IMR-90 (cell line): ENCODE measurements at regions not wholly inside any gene's neighbourhood (a gene's known extent, or its start where the extent isn't known, plus 50 kb on each side); places are given as distances from the start of the nearest gene placed in this dataset.

Source experiments
- ATAC-seq: fragments of 200-7000 bp; cut with Tn5 transposase; 2 replicates; pipeline ENCODE4 v1.9.1; 2020; ENCODE audit warnings: low read depth, mild to moderate bottlenecking, moderate library complexity
- BruUV-seq: library from RNA; stranded (reverse); fragments of 400-500 nt; replicated peaks from 2 replicates; lab custom pipeline; 2021; lab: Mats Ljungman, UMichigan
- CTCF ChIA-PET: fragments of 300-600 bp; formaldehyde crosslinking; extraction: SDS; loops from one replicate; lab custom pipeline; 2021; ENCODE audit warnings: antibody characterized with exemption; lab: Yijun Ruan, JAX
- POLR2A ChIA-PET: fragments of 300-600 bp; sonication (Branson Sonifier 250); formaldehyde crosslinking; loops from one replicate; lab custom pipeline; 2022; ENCODE audit warnings: antibody characterized with exemption; ENCODE audit not compliant: unreplicated experiment; lab: Charles Lee
- DNase-seq: peaks from one replicate; pipeline ENCODE4 v3.0.0; 2013
- H2AFZ ChIP-seq: replicated peaks from 2 replicates; pipeline ENCODE3; 2013; ENCODE audit warnings: low read length, mild to moderate bottlenecking; ENCODE audit not compliant: poor library complexity
- H2AK5ac ChIP-seq: 2 replicates; pipeline ENCODE4 v1.6.1; 2013; ENCODE audit warnings: low read depth, low read length, inconsistent platforms
- H2AK9ac ChIP-seq: replicated peaks from 2 replicates; pipeline ENCODE3; 2013; ENCODE audit warnings: mild to moderate bottlenecking, low read depth, low read length, moderate library complexity; ENCODE audit not compliant: poor library complexity
- H2BK120ac ChIP-seq: 2 replicates; pipeline ENCODE4 v1.6.1; 2013; ENCODE audit warnings: low read depth, low read length, inconsistent platforms
- H2BK15ac ChIP-seq: 3 replicates; pipeline ENCODE4 v1.6.1; 2013; ENCODE audit warnings: low read depth, low read length, inconsistent platforms
- H2BK20ac ChIP-seq: 2 replicates; pipeline ENCODE4 v1.6.1; 2013; ENCODE audit warnings: low read depth, mild to moderate bottlenecking, inconsistent platforms, low read length, moderate library complexity
- H2BK5ac ChIP-seq: 2 replicates; pipeline ENCODE4 v1.6.1; 2013; ENCODE audit warnings: mild to moderate bottlenecking, low read depth, low read length, inconsistent platforms; ENCODE audit not compliant: poor library complexity, severe bottlenecking
- H3K14ac ChIP-seq: replicated peaks from 2 replicates; pipeline ENCODE4 v1.6.1; 2013; ENCODE audit warnings: low read depth, low read length, inconsistent platforms
- H3K18ac ChIP-seq: 2 replicates; pipeline ENCODE4 v1.6.1; 2013; ENCODE audit warnings: low read depth, low read length, control low read depth
- H3K23ac ChIP-seq: 2 replicates; pipeline ENCODE4 v1.6.1; 2013; ENCODE audit warnings: low read depth, low read length, inconsistent platforms
- H3K27ac ChIP-seq: 2 replicates; pipeline ENCODE4 v1.5.1; 2013; ENCODE audit warnings: mild to moderate bottlenecking, control low read depth, low read length; ENCODE audit not compliant: insufficient read depth
- H3K27me3 ChIP-seq: 2 replicates; pipeline ENCODE4 v1.6.1; 2013; ENCODE audit warnings: low read length; ENCODE audit not compliant: control insufficient read depth, insufficient read depth
- H3K36me3 ChIP-seq: 2 replicates; pipeline ENCODE4 v1.6.1; 2013; ENCODE audit warnings: low read length, mixed read lengths; ENCODE audit not compliant: control insufficient read depth, insufficient read depth
- H3K4ac ChIP-seq: 2 replicates; pipeline ENCODE4 v1.6.1; 2013; ENCODE audit warnings: low read depth, low read length, inconsistent platforms
- H3K4me1 ChIP-seq: 2 replicates; pipeline ENCODE4 v1.6.1; 2013; ENCODE audit warnings: low read length, mixed read lengths; ENCODE audit not compliant: control insufficient read depth, insufficient read depth
- H3K4me2 ChIP-seq: 2 replicates; pipeline ENCODE4 v1.6.1; 2013; ENCODE audit warnings: low read depth, mild to moderate bottlenecking, control low read depth, low read length, moderate library complexity
- H3K4me3 ChIP-seq: 2 replicates; pipeline ENCODE4 v1.5.1; 2013; ENCODE audit warnings: low read depth, mild to moderate bottlenecking, control low read depth, low read length, moderate library complexity; ENCODE audit not compliant: insufficient read depth
- H3K56ac ChIP-seq: 2 replicates; pipeline ENCODE4 v1.6.1; 2013; ENCODE audit warnings: low read length, inconsistent platforms; ENCODE audit not compliant: insufficient read depth; ENCODE audit errors: extremely low read depth
- H3K79me1 ChIP-seq, 2 experiments: 2 replicates each; pipeline ENCODE4 v1.6.1; 2013; ENCODE audit warnings: low read length in 2 of 2, inconsistent platforms in 1 of 2, low read depth in 1 of 2
- H3K9ac ChIP-seq: 2 replicates; pipeline ENCODE4 v1.6.1; 2013; ENCODE audit warnings: low read depth, low read length, control low read depth
- H3K9me1 ChIP-seq: 2 replicates; pipeline ENCODE4 v1.6.1; 2013; ENCODE audit warnings: low read length, inconsistent platforms; ENCODE audit not compliant: insufficient read depth
- H3K9me3 ChIP-seq: 2 replicates; pipeline ENCODE4 v1.6.1; 2013; ENCODE audit warnings: low read length; ENCODE audit not compliant: control insufficient read depth, insufficient read depth
- H4K20me1 ChIP-seq: 2 replicates; pipeline ENCODE4 v1.6.1; 2013; ENCODE audit warnings: low read length, inconsistent platforms; ENCODE audit not compliant: insufficient read depth
- H4K5ac ChIP-seq: 2 replicates; pipeline ENCODE4 v1.6.1; 2013; ENCODE audit warnings: mild to moderate bottlenecking, low read depth, low read length, control low read depth
- H4K8ac ChIP-seq, 2 experiments: 2 replicates each; pipeline ENCODE4 v1.6.1; 2013; ENCODE audit warnings: low read depth in 2 of 2, low read length in 2 of 2, control low read depth in 1 of 2, inconsistent platforms in 1 of 2
- H4K91ac ChIP-seq: 2 replicates; pipeline ENCODE4 v1.6.1; 2013; ENCODE audit warnings: low read depth, low read length, inconsistent platforms; ENCODE audit not compliant: insufficient read depth
- FOS ChIP-seq: fragments of 150-350 bp; IDR thresholded peaks from 2 replicates; pipeline ENCODE4 v1.6.1; 2016; ENCODE audit warnings: low read depth, low read length
- MAFK ChIP-seq: IDR thresholded peaks from 2 replicates; pipeline ENCODE4 v1.6.1; 2012; ENCODE audit warnings: low read depth, low read length, improper control_type of control experiment
- POLR2A ChIP-seq: IDR thresholded peaks from 2 replicates; pipeline ENCODE4 v1.6.1; 2012; ENCODE audit warnings: mild to moderate bottlenecking, low read depth, low read length
- RAD21 ChIP-seq: IDR thresholded peaks from 2 replicates; pipeline ENCODE4 v1.6.1; 2012; ENCODE audit warnings: low read length, improper control_type of control experiment
- SMC3 ChIP-seq: fragments of 150-350 bp; IDR thresholded peaks from 2 replicates; pipeline ENCODE4 v1.6.1; 2016; ENCODE audit warnings: low read depth, mild to moderate bottlenecking, antibody characterized with exemption, low read length, moderate library complexity
- WGBS, 2 experiments: methylation state at CpG; one replicate each; pipeline versions ENCODE4 v1.1.5 to v1.1.7; 2013; ENCODE audit warnings: missing lambda C conversion rate in 2 of 2; ENCODE audit not compliant: insufficient read length in 1 of 2; ENCODE audit errors: extremely low coverage in 2 of 2; 5-methylcytosine and 5-hydroxymethylcytosine counted together
- dilution Hi-C: fragments of 300-500 bp; cut with HindIII; formaldehyde crosslinking; loops from one replicate; pipeline ENCODE4 v1.14.3; 2018; ENCODE audit warnings: low sequenced_read_pairs; ENCODE audit not compliant: unreplicated experiment
- in situ Hi-C: fragments of 300-500 bp; cut with MboI; formaldehyde crosslinking; loops from 3 replicates; pipeline ENCODE4 v1.14.3; 2019; ENCODE audit warnings: low sequenced_read_pairs, inconsistent platforms, mixed read lengths
- intact Hi-C: fragments of 100-400 bp; cut with micrococcal nuclease; formaldehyde crosslinking; loops from 2 replicates; pipeline ENCODE4 v1.10.0; 2022
- TF ChIP-seq, protein P1 (sequence below): conservative IDR thresholded peaks from 2 replicates; pipeline ENCODE4 v1.5.1; 2012; ENCODE audit warnings: mild to moderate bottlenecking, low read depth, low read length, improper control_type of control experiment

DNA sequence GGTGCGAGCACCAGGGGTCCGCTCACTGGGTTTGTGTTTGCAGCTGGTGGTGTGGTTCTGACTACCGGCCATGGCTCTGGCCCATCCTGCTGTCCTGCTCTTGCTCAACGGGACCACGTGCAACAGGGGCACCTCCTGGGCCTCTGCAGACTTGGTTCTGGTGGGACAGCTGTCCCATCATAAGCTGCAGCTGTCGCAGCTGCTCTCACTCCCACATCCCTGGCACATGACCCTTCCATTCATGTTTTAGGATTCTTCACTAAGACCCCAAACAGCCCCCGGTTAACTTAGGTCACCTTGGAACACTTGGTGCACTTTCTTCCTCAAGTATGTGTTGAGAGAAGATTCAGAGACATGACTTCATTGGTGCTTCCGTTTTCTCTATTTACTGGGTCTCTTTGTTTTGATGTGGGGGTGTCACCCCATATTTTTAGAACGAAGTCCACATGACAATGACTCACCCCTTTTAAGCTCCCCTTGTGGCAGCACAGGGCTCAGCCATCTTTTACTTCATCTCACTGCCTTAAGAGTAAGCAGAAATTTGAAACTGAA lies 68.4 kb upstream of the ARHGEF7 start:
- 0 out of 2 replicates have a peak overlapping the region, but pooled peaks have one; percentile 49 for H4K91ac ChIP-seq
- H3K27me3 ChIP-seq = no peaks in the 10 kb centered on the region; the same call in 1 of the 2 replicates
- dilution Hi-C loops = no loop called here
- ChIA-PET POLR2A (no interaction called here), CTCF (interaction anchor here (1.4 to 1.5 kb wide), 2 partner anchors 10 to 99 kb away, joined by 3 read pairs; no protein-coding TSS in a partner anchor)
- no peaks in the 10 kb centered on the region for H3K9me3 ChIP-seq
- DNase-seq = peak; percentile 58
- 89% methylated on average over 3 of the region's 9 CpGs; no CpG with 5 or more reads in 1 of the 2 experiments for WGBS, 2 experiments
- H2BK20ac ChIP-seq = peak overlapping the region; percentile 11; the same call in 1 of the 2 replicates
- no peak overlapping the region for H2BK5ac ChIP-seq
- in situ Hi-C loops = loop anchor here (10.0 kb wide), 1 partner anchor 122 kb away; no protein-coding TSS in a partner anchor
- peak overlapping the region; percentile 66; the same call in 1 of the 2 replicates for H3K27ac ChIP-seq
- H3K23ac ChIP-seq = peak overlapping the region; percentile 50; the same call in 1 of the 2 replicates
- peak overlapping the region; percentile 56; the same call in 1 of the 2 replicates for H3K4me2 ChIP-seq
- H4K20me1 ChIP-seq = no peaks in the 10 kb centered on the region
- H4K8ac ChIP-seq = peak overlapping the region in 1 of 2 experiments; percentile 78; a peak in 2 of 4 replicates
- no peaks in the 10 kb centered on the region for H3K36me3 ChIP-seq
- peak overlapping the region; percentile 29 for H2AK9ac ChIP-seq
- peaks cover 10% of the 10 kb centered on the region for H3K4me1 ChIP-seq
- intact Hi-C loops = no loop called here
- no peaks in the 10 kb centered on the region for H3K79me1 ChIP-seq
- BruUV-seq = no TSS peak
- H3K14ac ChIP-seq = peak overlapping the region; percentile 37
- no peak overlapping the region for H3K9ac ChIP-seq
- peak overlapping the region; percentile 78 for H2AFZ ChIP-seq
- peak overlapping the region; percentile 69; the same call in 1 of the 2 replicates for H2BK120ac ChIP-seq
- H3K56ac ChIP-seq = no peak overlapping the region
- H3K4ac ChIP-seq = peak overlapping the region; percentile 38; the same call in 1 of the 2 replicates
- TF ChIP-seq FOS = peak; percentile 55; the same call in 1 of the 2 replicates
- TF ChIP-seq, protein P1, sequence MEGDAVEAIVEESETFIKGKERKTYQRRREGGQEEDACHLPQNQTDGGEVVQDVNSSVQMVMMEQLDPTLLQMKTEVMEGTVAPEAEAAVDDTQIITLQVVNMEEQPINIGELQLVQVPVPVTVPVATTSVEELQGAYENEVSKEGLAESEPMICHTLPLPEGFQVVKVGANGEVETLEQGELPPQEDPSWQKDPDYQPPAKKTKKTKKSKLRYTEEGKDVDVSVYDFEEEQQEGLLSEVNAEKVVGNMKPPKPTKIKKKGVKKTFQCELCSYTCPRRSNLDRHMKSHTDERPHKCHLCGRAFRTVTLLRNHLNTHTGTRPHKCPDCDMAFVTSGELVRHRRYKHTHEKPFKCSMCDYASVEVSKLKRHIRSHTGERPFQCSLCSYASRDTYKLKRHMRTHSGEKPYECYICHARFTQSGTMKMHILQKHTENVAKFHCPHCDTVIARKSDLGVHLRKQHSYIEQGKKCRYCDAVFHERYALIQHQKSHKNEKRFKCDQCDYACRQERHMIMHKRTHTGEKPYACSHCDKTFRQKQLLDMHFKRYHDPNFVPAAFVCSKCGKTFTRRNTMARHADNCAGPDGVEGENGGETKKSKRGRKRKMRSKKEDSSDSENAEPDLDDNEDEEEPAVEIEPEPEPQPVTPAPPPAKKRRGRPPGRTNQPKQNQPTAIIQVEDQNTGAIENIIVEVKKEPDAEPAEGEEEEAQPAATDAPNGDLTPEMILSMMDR = peak; percentile 37; the same call in 1 of the 2 replicates
- no peak for TF ChIP-seq MAFK
- TF ChIP-seq RAD21 = peak; percentile 11; the same call in 1 of the 2 replicates
- TF ChIP-seq POLR2A = no peak
- TF ChIP-seq SMC3 = peak; percentile 18; the same call in 1 of the 2 replicates
- H2BK15ac ChIP-seq = peak overlapping the region; percentile 88; the same call in 1 of the 3 replicates
- H3K18ac ChIP-seq = peak overlapping the region; percentile 76
- no peak overlapping the region for H3K4me3 ChIP-seq
- H4K5ac ChIP-seq = peak overlapping the region; percentile 70
- H2AK5ac ChIP-seq = peak overlapping the region; percentile 51; the same call in 1 of the 2 replicates
- H3K9me1 ChIP-seq = peaks cover 10% of the 10 kb centered on the region
- peak; percentile 60 for ATAC-seq
